ENCODE measurements at regions not wholly inside any gene's neighbourhood (a gene's known extent, or its start where the extent isn't known, plus 50 kb on each side); places are given as distances from the start of the nearest gene placed in this dataset.

GRCh38 chr3:187447737-187448136 is 79.6 kb downstream of the RTP4 start:
- no peak overlapping the region for H3K27ac ChIP-seq (ENCODE audit: low read depth, low read length)
- no peaks in the 10 kb centered on the region for H3K36me3 ChIP-seq (ENCODE audit: insufficient read depth, low read length)
- no peak overlapping the region for H3K4me3 ChIP-seq (ENCODE audit: low read length)
- 93% methylated on average over 3 of the region's 3 CpGs for WGBS
- peaks cover 10% of the 10 kb centered on the region for H3K9me3 ChIP-seq (ENCODE audit: insufficient read depth, low read depth, low read length)
- H3K4me1 ChIP-seq (ENCODE audit: insufficient read depth, low read length), result peaks cover 16% of the 10 kb centered on the region
- no peaks in the 10 kb centered on the region for H3K27me3 ChIP-seq (ENCODE audit: insufficient read depth, low read length)
- H3K9ac ChIP-seq (ENCODE audit: low read depth, low read length), result no peak overlapping the region

GRCh38 chr3:187445356-187445755 is 77.2 kb downstream of the RTP4 start:
- no peak overlapping the region for H3K4me3 ChIP-seq (ENCODE audit: low read length)
- no peaks in the 10 kb centered on the region for H3K9me3 ChIP-seq (ENCODE audit: insufficient read depth, low read depth, low read length)
- H3K27me3 ChIP-seq (ENCODE audit: insufficient read depth, low read length), result no peaks in the 10 kb centered on the region
- no peak overlapping the region for H3K9ac ChIP-seq (ENCODE audit: low read depth, low read length)
- no peak overlapping the region for H3K27ac ChIP-seq (ENCODE audit: low read depth, low read length)
- H3K4me1 ChIP-seq (ENCODE audit: insufficient read depth, low read length), result peaks cover 8% of the 10 kb centered on the region
- WGBS, result 100% methylated on average over 1 of the region's 2 CpGs
- no peaks in the 10 kb centered on the region for H3K36me3 ChIP-seq (ENCODE audit: insufficient read depth, low read length)

- Histone ChIP-seq H3K9ac (ENCODE audit: low read depth, low read length) (no peak overlapping the region), H3K4me3 (ENCODE audit: low read length) (no peak overlapping the region), H3K9me3 (ENCODE audit: insufficient read depth, low read depth, low read length) (no peaks in the 10 kb centered on the region), H3K4me1 (ENCODE audit: insufficient read depth, low read length) (no peaks in the 10 kb centered on the region), H3K36me3 (ENCODE audit: insufficient read depth, low read length) (no peaks in the 10 kb centered on the region), H3K27ac (ENCODE audit: low read depth, low read length) (no peak overlapping the region), H3K27me3 (ENCODE audit: insufficient read depth, low read length) (no peaks in the 10 kb centered on the region)
- 95% methylated on average over 2 of the region's 2 CpGs for WGBS
Measured at GRCh38 chr3:187434524-187434923, 66.3 kb downstream of the RTP4 start.

- WGBS, result 82% methylated on average over 5 of the region's 5 CpGs
- Histone ChIP-seq H3K9ac (ENCODE audit: low read depth, low read length) (no peak overlapping the region), H3K27ac (ENCODE audit: low read depth, low read length) (no peak overlapping the region), H3K27me3 (ENCODE audit: insufficient read depth, low read length) (no peaks in the 10 kb centered on the region), H3K36me3 (ENCODE audit: insufficient read depth, low read length) (no peaks in the 10 kb centered on the region), H3K9me3 (ENCODE audit: insufficient read depth, low read depth, low read length) (no peaks in the 10 kb centered on the region), H3K4me3 (ENCODE audit: low read length) (no peak overlapping the region), H3K4me1 (ENCODE audit: insufficient read depth, low read length) (no peaks in the 10 kb centered on the region)
Measured at GRCh38 chr3:187430576-187430975, 62.4 kb downstream of the RTP4 start.
